HG03280 (cell line): ENCODE measurements at regions not wholly inside any gene's neighbourhood (a gene's known extent, or its start where the extent isn't known, plus 50 kb on each side); places are given as distances from the start of the nearest gene placed in this dataset.

Experiments used
- ATAC-seq: cut with Tn5 transposase; IDR thresholded peaks from one replicate; pipeline ENCODE4 v1.9.1; 2021; ENCODE audit warnings: mild to moderate bottlenecking, moderate library complexity; ENCODE audit not compliant: unreplicated experiment

DNA sequence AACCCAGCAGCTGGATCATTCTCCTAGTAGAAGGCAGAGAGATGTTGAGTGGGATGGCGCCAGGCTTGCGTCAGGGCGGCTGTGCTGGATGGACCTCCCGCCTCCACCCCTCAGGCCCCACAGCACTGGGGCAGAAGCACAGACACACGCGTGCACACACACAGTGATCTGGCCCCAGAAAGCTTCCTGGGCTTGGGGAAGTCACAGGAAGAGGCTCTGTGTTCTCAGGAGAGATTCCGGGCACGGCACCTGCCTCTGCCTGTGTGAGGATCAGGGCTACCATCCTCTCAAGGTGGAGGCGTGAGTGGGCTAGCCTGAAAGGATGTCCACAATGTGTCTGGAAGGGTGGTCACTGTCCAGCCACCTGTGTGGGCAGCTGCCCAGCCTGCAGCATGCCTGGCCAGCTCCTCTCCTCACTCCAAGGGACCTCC lies 229.8 kb upstream of the HS6ST1 start:
- ATAC-seq = no peak

DNA sequence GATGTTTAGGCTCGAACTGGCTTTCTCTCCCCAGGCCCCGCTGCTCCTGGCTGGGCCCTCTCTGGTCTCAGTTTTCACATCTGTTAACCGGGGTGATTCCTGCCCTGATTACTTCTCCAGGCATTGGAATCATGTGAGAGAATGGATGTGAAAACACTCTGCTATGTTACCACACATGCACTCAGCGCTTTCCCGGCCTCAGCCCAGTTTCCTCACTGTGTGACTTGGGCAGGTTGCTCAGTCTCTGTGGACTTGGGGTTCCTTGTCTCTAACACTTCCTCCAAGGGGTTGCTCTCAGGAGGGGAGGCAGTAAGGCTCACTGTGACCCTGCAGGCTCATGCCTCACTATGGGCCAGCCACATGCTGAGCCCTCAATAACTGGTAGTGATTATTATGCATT lies 230.4 kb upstream of the HS6ST1 start:
- no peak for ATAC-seq

DNA sequence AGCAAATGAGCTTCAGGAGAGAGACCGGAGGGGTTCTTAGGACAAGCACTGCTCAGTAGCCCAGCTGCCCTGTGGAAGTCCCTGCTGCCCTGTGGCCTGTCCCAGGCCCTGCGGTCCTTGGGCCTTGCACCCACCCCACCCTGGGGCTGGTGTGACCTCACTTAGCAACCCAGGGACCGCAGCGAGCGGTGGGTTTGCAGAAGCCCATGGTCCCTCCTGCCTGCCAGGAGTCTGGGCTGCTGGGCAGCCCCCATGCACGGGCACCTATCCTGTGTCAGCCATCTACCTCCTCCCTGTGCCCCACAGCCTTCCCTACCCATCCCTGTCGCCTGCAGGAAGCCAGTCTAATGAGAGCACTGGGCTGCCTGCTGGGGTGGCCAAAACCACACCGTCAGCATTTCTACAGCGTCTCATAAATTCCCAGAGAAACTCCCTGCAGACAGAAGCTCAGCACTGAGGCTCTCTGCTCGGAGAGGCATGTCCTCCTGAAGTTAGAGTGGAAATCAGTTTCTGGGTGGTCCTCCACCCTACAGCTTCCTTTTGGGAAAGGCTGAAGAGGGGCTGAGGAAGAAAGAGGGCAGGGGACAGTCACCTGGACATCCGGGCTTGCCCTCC lies 231.1 kb upstream of the HS6ST1 start:
- ATAC-seq = no peak

DNA sequence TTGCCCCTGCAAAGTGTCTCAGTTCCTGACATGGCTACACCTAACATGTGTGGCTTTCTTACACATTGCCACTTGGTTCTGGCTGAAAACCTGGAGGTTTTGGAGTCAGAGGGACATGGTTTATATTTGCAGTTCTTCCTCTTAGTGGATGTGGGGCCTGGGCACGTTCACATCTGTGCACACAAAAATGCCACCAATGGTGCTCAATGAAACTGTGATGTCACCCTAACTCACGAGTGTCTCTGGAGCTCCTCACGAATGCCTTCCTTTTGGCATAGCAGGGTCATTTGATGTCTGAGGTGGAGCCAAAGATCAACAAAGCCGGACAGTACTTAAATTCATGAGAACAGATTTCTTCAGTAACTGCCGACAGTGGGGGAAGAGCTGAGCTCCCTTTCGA lies 231.7 kb upstream of the HS6ST1 start:
- no peak for ATAC-seq

DNA sequence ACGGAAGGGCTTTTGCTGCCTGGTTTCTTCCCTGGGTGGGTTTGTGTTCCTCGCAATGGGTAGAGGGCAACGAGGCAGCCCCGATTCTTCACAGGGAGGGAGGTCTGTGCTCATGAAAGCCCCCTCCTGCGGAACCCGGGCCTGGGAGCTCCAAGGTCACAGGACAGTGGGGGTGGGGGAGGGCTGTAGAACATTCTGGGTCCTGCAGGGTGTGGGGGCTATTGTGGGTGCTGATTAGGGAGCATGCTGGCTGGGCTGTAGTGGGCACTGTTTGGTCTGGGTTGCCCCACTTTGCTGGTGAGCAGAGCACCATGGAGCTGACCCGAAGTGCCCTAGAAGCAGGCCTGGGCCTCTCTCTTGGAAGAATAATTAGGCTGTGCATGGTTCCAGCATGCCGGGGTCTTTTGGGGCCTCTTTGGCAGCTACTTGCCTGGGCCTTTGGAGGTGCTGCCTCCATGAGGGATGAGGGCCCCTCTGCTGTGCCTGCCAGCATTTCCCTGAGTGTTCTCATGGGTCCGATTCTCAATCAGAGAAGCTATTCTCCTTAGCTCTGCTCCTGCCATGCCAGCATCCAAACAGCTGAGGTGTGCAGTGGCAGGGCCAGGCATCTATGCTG lies 232.2 kb upstream of the HS6ST1 start:
- ATAC-seq = no peak

DNA sequence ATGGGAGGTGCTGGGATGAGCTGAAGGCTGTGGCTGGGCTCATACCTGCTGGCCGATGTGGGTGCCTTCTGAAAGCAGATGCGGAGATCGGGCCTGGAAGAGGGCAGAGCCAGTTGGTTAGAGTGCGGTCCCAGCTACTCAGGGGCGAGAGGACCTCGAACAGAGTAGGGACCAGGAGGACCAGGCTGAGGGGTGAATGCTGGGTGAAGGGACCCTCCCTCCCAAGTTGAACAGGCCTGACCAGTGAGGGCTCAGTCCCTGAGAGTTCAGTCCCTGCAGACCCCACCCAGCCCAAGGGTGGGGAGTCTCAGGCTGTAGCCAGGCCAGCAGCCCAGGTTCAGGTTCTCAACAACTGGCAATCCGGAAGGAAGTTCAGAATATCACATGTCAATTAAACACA lies 232.8 kb upstream of the HS6ST1 start:
- ATAC-seq = no peak

DNA sequence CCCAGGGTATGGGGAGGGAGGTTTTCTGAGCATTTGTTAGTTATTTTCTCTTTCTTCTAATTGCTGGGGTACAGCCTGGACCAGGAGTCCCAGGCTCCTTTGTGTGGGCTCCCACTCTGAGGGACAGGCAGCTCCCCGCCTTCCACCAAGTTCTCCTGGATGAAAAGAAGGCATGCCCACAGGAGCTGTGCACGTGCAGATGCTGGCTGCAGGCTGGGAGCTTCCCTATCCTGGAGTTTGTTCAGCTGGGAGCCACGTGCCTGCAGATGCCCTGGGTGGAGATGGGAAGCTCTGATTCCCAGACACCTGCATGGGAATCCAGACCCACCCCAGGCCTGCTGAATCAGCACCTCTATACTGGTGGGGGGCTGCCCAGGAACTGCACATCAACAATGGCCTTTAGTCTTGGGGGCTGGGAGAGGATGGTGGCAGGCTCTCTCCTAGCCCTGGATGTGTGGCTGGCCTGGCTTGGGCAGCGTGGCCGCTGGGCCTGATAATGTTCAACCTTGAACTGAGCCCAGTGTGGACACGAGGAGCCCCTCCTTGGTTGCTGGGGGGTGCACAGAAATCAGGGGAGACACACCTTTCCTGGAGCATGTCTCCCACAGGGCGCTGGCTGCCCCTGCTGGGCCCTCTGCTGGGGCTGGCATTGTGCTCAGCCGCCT lies 233.6 kb upstream of the HS6ST1 start:
- ATAC-seq = no peak

DNA sequence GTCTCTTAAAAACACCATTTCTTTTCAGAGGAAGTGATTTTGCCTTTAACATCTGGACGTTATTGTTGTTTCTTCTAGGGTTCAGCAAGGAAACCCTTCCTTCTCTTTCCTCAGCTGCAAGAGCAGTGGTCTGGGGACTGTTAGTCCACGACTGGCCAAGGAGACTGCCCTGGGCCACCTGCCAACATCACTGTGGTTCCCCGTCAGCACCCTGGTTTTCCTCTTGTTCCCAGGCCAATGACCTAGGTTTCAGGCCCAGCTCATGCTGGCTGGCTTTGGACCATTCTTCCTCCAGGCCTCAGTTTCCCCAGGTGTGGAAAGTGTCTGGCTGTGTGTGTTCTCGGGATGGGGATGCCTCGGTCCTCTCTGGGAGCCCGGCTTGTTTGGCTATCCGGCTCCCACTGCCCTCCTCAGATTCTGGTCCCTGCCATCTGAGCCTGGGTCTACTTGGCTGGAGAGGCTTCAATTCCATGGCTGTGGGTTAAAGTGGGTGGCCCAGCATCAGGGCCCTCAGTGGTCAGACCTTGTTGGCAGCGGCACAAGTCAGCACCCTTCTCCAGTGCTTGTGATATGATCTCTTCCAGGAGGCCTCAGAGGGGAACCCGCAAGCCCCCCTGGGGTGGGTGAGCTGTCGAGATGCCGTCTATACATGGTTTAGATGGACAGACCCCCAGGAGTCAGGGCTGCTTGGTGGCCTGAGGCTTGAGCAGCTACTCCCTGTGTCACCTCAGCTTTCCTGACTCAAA lies 234.3 kb upstream of the HS6ST1 start:
- no peak for ATAC-seq

DNA sequence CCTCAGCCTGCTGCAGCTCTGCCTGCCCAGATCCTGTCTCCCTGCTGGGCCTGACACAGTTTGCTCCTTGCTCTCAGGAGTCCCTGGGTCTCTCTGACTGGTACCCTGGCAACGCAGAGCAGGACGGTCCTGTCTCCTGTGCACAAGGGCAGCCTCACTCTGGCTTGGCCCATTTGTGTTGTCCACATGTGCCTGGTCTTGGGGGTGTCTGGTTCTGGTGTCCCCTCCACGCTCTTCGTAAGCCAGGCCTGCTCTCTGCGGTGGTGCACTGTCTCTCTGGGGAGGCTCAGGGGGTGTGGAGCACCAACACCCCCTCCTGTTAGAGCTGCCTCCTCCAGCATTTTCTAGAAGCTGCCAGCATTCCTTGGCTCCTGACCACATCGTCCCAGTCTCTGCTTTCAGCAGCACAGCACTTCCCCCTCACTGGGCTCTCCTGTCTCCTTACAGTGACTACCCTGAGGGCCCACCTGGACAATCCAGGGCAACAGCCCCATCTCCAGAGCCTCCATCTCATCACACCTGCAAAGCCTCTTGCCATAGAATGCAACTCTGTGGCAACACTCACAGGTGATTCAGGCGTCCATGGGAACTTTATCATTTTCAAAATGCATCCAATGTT lies 235.6 kb upstream of the HS6ST1 start:
- ATAC-seq = no peak

DNA sequence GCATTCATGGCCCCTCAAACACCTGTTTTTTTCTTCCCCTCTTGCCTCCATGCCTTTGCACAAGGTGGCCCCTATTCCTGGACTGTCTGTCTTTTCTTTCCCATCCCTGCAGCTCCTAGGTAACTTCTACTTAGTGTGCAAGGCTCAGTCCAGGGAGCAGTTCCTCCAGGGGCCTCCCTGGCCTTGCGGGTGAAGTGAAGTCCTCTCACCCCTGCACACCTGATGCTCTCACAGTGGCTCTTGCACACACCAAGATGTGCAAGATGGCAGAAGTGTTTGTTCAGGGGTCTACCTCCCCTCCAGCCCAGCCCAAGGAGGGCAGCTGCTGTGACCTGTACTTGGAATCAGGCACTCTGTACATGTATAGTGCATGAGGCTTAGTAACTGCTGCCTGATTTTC lies 236.8 kb upstream of the HS6ST1 start:
- no peak for ATAC-seq

DNA sequence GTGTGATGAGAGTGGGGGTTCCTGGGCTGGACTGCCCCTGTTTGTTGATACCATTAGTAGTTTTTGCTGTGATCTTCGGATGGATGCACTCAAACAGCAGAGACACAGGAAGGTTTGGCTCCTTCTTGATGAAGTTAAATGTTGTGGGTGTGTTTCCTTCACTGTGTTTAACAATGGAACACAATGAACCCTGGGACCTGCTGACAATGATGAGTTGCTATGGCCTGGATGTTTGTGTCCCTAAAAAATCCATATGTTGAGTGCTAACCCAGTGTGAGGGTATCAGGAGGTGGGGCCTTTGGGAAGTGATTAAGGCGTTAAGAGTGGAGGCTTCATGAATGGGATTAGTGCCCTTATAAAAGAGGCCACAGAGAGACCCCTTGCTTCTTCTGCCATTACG lies 237.4 kb upstream of the HS6ST1 start:
- no peak for ATAC-seq

DNA sequence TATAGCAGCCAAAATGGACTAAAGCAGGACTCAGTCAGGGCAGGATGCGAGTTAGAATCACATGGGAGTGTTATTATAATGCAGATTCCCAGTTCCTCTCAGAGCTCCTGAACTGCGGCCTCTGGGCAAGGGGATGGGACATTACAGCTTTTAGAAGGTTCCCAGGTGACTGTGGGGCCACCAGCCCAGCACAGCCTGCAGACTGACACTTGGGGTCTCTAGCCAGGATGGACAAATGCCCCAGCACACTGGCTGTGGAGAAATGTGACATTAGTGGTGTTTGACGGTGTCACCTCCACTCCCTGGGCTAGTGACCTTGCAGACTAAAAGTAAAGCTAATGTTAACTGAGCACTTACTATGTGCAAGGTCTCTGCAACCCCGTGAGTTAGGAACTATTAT lies 238.0 kb upstream of the HS6ST1 start:
- no peak for ATAC-seq

DNA sequence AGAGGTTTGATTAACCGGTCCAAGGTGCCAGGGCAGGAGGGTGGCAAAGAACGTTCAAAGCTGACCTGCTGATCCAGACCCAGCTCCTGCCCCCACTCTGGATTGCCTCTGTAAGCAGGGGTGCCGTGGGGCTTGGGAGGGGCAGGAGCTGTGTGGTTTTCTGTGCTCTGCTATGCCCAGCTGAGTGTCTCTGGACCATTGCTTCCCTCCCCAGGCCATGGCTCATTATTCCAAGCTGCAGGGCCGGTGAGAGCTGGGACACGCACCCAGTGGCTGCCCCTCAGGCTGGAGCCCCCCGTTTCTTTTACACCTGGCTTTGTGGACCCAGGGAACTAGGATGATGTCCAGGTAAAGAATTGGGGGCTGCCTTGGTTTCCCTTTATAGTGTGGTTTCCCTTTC lies 238.4 kb upstream of the HS6ST1 start:
- ATAC-seq = no peak

DNA sequence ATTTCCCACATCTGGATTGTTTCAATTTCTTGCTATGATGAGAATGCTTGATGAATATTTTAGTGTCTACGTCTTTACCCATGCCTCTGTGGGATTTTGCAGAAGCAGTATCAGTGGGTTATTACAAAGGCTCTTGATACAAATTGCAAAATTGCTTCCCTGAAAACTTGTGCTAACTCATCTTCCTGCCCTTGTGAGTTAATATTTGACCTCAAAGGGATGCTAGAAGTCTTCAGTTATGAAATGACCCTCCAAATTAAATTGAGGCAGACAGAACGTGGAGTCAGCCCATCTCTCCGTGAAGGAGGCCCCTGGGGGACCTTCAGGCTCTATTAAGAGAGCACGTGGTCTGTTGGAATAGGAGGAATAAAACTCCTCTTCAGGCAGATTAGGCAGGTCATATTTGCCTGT lies 239.2 kb upstream of the HS6ST1 start:
- no peak for ATAC-seq

DNA sequence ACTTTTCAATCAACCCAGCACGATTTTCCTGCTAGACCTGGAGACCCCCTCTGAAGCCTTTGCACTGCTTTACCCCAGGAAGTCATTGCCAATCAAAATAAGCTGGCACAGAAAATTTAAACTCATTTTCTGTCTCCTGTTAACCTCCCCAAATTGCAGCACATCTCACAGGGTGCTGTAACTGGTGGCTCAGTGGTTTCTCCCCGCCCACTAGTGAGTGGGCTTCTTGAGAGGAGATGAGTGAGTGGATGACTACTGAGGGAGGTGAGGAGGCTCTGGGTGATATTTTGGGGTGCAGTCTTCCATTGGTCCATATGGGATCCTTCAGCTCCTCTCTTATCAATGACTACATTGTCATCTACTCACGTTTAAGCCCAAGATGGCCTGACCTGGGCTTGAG lies 239.8 kb upstream of the HS6ST1 start:
- ATAC-seq = no peak

DNA sequence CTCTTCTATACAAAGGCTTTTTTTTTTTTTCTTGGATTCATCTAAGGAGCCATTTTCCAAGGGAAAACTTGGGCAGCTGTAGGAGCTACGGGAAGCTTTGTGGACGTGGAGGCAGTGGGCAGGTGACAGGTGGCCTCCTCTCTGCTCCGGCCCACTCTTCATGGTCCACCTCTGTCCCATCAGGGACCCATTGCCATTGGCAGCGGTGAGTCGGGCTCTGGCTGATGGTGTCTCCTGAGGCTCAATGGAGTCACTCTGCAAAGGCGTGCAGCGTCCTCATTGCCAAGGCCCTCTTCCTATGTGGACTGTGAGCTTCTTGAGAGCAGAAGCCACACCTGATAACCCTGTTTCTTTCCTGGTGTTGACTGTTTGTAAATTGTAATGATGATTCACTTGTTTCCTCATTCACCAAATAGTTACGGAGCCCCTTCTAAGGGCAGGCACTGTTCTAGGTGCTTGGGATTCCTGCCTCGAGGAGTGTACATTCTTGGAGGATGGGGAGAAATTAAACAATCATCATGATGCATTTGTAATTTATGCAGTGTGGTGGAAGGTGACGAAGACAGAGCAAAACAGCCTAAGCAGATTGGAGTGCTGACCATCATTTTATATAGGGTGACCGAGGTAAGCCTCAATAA lies 240.3 kb upstream of the HS6ST1 start:
- no peak for ATAC-seq

DNA sequence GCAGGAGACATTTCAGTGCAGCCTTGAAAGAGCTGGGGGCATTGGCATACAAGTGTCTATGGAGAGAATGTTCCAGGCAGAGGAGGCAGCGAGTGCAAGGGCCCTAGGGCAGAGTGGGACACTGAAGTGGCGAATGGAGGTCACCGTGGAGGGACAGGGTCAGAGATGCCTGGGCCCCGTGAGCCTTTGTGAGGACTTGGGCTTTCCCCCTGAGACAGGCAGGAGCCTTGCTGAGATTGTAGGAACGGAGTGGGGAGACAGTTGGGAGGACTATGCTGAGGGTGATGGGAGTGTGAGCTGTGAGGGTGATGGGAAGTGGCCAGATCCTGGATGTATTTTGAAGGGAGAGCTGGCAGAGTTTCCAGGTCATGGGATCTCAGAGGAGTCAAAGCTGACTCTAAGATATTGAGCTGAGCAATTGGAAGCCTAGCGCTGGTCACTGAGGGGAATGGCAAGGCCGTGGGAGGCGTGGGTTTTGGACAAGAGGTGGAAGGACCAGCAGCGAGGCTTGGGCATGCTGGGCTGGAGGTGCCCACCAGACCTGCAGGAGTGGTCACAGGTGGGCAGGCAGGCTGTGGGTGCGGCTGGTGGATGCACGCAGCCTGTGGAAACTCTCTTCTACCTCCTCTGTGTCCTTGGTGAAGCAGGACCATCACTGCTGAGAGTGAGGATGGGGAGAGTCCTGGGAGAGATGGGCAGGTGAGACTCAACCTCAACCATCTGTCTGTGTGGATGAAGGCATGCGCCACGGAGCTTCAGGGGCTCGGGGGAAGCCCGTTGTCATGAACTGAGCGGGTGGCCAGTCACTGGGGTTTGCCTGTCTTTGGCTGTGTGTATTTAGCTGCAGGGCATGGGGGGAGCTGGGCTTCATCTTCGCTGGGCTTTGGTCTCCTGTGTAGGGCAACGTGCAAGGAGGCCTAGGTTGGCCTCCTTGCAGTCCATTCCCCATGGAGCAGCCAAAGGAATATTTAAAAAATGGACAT lies 241.2 kb upstream of the HS6ST1 start:
- ATAC-seq = no peak

DNA sequence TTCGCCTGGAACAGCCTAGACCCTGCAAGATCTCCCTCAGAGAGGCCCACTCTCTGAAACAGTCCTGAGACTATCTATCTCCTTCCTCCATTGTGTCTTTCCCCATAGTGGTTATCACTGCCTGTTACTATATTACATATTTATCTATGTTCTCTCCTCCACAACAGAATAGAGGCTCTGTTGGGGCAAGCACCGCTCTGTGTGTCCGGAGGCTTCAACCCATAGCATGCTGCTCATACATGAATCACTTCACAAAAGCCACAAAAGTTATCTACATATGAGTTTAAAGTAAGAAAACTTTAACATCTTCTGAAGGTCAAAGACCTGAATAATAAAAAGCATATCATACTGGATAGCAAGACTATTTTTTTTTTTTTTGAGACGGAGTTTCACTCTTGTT lies 242.1 kb upstream of the HS6ST1 start:
- ATAC-seq = no peak

DNA sequence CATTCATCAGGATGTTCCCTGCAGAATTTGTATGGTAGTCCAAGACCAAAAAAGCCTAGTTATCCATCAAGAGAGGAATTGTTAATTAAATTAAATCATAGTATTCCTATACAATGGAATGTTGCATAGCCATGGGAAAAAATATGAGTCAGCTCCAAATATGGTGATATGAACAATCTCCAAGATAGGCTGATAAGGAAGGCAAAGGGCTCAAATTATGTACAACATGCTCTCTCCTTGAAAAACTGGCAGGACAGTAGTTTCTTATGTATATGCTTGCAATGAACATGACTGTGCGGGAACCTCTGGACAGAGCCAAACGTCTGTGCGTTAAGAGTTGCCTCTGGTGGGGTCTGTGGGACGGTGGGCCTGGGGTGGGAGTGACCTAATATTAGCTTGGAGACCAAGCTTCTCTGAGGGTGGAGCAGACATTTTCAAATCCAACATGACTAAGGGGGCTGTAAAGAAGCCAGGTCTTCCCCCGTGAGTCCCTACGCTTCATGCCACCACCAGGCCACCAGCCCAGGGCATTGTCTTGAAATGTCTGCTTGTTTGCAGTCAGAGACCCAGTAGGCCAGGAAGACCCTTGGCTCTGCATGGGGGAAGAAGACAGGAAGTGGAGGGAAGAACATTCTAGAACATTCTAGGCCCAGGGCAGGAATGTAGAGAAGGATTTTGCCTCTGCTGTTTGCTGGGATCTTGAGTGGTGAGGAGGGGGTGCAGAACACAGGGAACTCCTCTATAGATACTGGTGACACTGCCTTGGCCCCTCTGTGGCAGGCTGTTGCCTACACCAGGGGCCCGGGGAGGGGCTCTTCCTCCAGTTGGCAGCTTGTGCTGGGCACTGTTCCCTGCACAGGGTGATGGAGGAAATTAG lies 244.0 kb upstream of the HS6ST1 start:
- ATAC-seq = no peak
